ENCODE measurements at regions not wholly inside any gene's neighbourhood (a gene's known extent, or its start where the extent isn't known, plus 50 kb on each side); places are given as distances from the start of the nearest gene placed in this dataset.

DNA sequence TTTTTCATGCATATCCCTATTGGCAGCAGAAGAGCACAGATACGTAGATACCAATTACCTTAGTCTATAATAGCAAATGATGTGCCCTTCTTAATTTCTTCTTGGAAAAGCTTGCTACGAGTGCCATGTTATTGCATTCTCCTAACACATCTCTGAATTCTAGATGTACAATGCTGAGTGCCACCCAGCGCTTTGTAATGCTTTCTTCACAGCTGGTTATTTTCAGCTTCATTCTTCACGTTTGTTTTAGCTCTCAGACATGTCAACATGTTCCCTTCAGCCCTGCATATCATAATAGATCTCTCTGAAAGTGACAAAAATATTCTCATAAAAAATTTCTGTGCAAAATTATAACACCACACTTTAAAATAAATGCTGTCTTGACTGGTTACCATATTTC, 981.2 kb downstream of the TTLL7 start:
- intact Hi-C loops (cut with DNase I) = no loop called here
- no peak for TF ChIP-seq POLR2A (IDR thresholded peaks at IDR 0.05)
- TF ChIP-seq, protein P1, sequence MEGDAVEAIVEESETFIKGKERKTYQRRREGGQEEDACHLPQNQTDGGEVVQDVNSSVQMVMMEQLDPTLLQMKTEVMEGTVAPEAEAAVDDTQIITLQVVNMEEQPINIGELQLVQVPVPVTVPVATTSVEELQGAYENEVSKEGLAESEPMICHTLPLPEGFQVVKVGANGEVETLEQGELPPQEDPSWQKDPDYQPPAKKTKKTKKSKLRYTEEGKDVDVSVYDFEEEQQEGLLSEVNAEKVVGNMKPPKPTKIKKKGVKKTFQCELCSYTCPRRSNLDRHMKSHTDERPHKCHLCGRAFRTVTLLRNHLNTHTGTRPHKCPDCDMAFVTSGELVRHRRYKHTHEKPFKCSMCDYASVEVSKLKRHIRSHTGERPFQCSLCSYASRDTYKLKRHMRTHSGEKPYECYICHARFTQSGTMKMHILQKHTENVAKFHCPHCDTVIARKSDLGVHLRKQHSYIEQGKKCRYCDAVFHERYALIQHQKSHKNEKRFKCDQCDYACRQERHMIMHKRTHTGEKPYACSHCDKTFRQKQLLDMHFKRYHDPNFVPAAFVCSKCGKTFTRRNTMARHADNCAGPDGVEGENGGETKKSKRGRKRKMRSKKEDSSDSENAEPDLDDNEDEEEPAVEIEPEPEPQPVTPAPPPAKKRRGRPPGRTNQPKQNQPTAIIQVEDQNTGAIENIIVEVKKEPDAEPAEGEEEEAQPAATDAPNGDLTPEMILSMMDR (IDR thresholded peaks at IDR 0.05) = no peak
- H3K4me1 ChIP-seq (replicated peaks in 1 of 2) = no peaks in the 10 kb centered on the region
- H3K4me3 ChIP-seq = no peak overlapping the region
- no peak overlapping the region for H3K27ac ChIP-seq
- DNase-seq = no peak
- H3K27me3 ChIP-seq = no peaks in the 10 kb centered on the region
- H3K9me3 ChIP-seq (replicated peaks in 1 of 3) = no peaks in the 10 kb centered on the region
- 70 to 82% (median 77%) methylated on average over 4 of the region's 4 CpGs for WGBS, 4 donors
- no peaks in the 10 kb centered on the region for H3K36me3 ChIP-seq (replicated peaks in 1 of 2)

DNA sequence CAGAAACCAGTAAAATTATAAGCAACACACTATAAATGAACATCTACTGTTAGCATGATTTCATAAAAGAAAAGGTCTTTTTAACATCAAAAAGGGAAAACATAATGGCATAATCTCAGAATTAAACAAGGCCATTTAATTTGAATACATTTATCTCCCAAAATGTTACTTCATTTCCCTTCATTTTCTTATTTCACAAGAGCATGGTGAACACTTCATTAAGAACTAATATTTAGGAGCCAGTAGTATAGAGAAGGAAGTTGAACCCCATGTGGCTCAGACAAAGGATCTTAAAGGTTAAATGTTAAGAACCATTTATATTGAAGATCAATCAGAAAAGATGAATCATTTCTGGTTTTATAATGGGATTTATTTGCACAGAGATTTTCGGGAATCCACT, 981.7 kb downstream of the TTLL7 start:
- intact Hi-C loops (cut with DNase I) = no loop called here
- TF ChIP-seq, protein P1 (IDR thresholded peaks at IDR 0.05) = no peak
- no peak for TF ChIP-seq POLR2A (IDR thresholded peaks at IDR 0.05)
- no peak overlapping the region for H3K27ac ChIP-seq
- H3K4me1 ChIP-seq (replicated peaks in 1 of 2) = no peaks in the 10 kb centered on the region
- H3K27me3 ChIP-seq = no peaks in the 10 kb centered on the region
- no peaks in the 10 kb centered on the region for H3K9me3 ChIP-seq (replicated peaks in 1 of 3)
- H3K4me3 ChIP-seq = no peak overlapping the region
- WGBS, 4 donors = 68 to 79% (median 73%) methylated on average over 1 of the region's 1 CpG
- no peak for DNase-seq
- no peaks in the 10 kb centered on the region for H3K36me3 ChIP-seq (replicated peaks in 1 of 2)

DNA sequence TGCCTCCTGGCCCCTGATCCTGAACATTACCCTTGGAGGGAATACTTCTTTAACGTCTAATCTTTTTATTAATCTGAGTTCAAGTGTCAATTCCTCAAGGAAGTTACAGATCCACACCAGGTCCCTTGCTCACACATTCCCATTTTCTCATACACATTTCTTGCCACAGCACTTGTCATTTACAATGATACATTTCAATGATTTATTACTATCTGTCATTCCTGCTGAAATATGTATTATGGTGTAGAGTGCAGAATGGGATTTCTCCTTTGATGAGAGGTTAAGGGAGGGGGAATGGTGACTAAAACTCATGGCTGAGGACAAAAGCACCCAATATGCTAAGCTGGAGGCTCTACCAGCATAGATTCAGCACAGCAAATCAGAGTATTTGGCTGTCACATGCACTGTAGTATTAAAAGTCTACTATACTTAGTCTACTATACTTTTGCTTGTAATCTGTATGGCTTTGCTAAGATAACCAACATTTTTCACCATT, 982.5 kb downstream of the TTLL7 start:
- intact Hi-C loops (cut with DNase I) = no loop called here
- no peak overlapping the region for H3K4me3 ChIP-seq
- TF ChIP-seq, protein P1 (IDR thresholded peaks at IDR 0.05) = no peak
- no peak for TF ChIP-seq POLR2A (IDR thresholded peaks at IDR 0.05)
- H3K4me1 ChIP-seq (replicated peaks in 1 of 2) = no peaks in the 10 kb centered on the region
- WGBS, 4 donors = 59 to 78% (median 69%) methylated on average over 1 of the region's 1 CpG
- no peaks in the 10 kb centered on the region for H3K27me3 ChIP-seq
- no peaks in the 10 kb centered on the region for H3K36me3 ChIP-seq (replicated peaks in 1 of 2)
- no peak overlapping the region for H3K27ac ChIP-seq
- H3K9me3 ChIP-seq (replicated peaks in 1 of 3) = no peaks in the 10 kb centered on the region
- DNase-seq = no peak

DNA sequence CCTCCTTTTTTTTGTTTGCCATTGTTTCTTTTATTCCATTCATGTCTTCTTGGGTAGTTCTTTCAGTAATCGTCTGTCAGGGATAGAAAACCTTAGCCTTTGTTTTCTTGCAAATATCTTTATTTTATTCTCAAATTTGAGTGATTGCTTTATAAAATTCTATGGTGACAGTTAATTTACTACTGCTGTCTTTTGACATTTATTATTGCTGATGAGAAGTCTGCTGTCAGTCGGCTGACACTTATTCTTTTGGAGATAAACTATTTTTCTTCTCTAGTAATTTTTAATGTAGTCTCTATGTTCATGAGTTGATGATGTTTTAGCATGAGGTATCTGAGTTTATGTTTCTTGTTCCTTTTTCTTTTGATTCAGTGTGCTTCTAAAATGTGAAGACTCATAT, 983.8 kb downstream of the TTLL7 start:
- no peak for DNase-seq
- intact Hi-C loops (cut with DNase I) = no loop called here
- no peak for TF ChIP-seq POLR2A (IDR thresholded peaks at IDR 0.05)
- TF ChIP-seq, protein P1 (IDR thresholded peaks at IDR 0.05) = no peak
- Histone ChIP-seq H3K4me1 (replicated peaks in 1 of 2) (no peaks in the 10 kb centered on the region), H3K4me3 (no peak overlapping the region), H3K27me3 (no peaks in the 10 kb centered on the region), H3K36me3 (replicated peaks in 1 of 2) (no peaks in the 10 kb centered on the region), H3K9me3 (replicated peaks in 1 of 3) (no peaks in the 10 kb centered on the region), H3K27ac (no peak overlapping the region)
- WGBS, 4 donors = 66 to 75% (median 73%) methylated on average over 2 of the region's 2 CpGs

Measured in adrenal gland (tissue), 9 donors.